Osteoblast (primary cell): ENCODE measurements at regions not wholly inside any gene's neighbourhood (a gene's known extent, or its start where the extent isn't known, plus 50 kb on each side); places are given as distances from the start of the nearest gene placed in this dataset.

ENCODE experiments used
- DNase-seq: peaks from one replicate; pipeline ENCODE4 v3.0.0; 2011; ENCODE audit warnings: low spot score, mixed read lengths; ENCODE audit not compliant: insufficient read length; ENCODE audit errors: missing footprints
- H2AFZ ChIP-seq: 2 replicates; pipeline ENCODE4 v1.6.0; 2011; ENCODE audit warnings: mild to moderate bottlenecking, low read length
- H3K27ac ChIP-seq: 2 replicates; pipeline ENCODE4 v1.5.1; 2011; ENCODE audit warnings: mild to moderate bottlenecking, low read depth, low read length, moderate library complexity
- H3K27me3 ChIP-seq: 2 replicates; pipeline ENCODE4 v1.6.0; 2012; ENCODE audit warnings: mild to moderate bottlenecking, control low read depth, inconsistent platforms, low read length, moderate library complexity; ENCODE audit not compliant: insufficient read depth
- H3K36me3 ChIP-seq: 2 replicates; pipeline ENCODE4 v1.5.1; 2011; ENCODE audit warnings: mild to moderate bottlenecking, low read length, control low read depth, moderate library complexity; ENCODE audit not compliant: insufficient read depth
- H3K4me1 ChIP-seq: 2 replicates; pipeline ENCODE4 v1.5.1; 2011; ENCODE audit warnings: mild to moderate bottlenecking, low read length, control low read depth, moderate library complexity; ENCODE audit not compliant: insufficient read depth
- H3K4me2 ChIP-seq: 2 replicates; pipeline ENCODE4 v1.6.0; 2011; ENCODE audit warnings: mild to moderate bottlenecking, low read length; ENCODE audit not compliant: insufficient read depth
- H3K4me3 ChIP-seq: fragments of 200-600 bp; sonication (generic); 3 replicates; pipeline ENCODE4 v1.5.1; 2012; ENCODE audit warnings: mild to moderate bottlenecking, low read length, inconsistent platforms; ENCODE audit not compliant: insufficient read depth
- H3K79me2 ChIP-seq: 2 replicates; pipeline ENCODE4 v1.6.0; 2012; ENCODE audit warnings: mild to moderate bottlenecking, low read length, control low read depth, inconsistent platforms; ENCODE audit not compliant: insufficient read depth
- H3K9me3 ChIP-seq: 2 replicates; pipeline ENCODE4 v1.5.1; 2011; ENCODE audit warnings: low read depth, low read length, control low read depth
- H4K20me1 ChIP-seq: 2 replicates; pipeline ENCODE4 v1.6.0; 2012; ENCODE audit warnings: mild to moderate bottlenecking, low read length, control low read depth; ENCODE audit not compliant: insufficient read depth
- TF ChIP-seq, protein P1 (sequence below): IDR thresholded peaks from 2 replicates; pipeline ENCODE4 v1.5.1; 2011; ENCODE audit warnings: mild to moderate bottlenecking, low read depth, low read length, moderate library complexity; ENCODE audit errors: extremely low read depth

DNA sequence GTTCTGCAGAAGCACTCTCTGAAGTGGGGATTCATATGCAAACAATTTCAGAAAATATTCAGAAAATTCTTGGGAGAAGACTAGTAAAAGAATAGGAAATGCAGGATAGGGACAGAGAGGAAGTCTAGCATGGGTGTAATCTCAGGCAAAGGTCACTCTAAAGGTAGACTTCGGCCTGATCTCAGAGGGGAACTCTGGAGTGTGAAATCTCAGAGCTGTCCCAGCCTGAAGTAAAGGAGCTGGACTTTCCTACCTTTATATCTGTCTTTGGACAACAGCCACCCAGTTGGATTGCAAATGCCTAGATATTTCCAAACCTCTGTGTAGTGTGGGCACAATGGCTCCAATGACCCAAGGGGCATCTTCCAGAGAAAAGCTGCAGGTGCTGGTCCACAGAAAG is 379.8 kb downstream of the GPATCH2 start:
- Histone ChIP-seq H3K79me2 (no peaks in the 10 kb centered on the region), H2AFZ (no peak overlapping the region), H3K4me1 (no peaks in the 10 kb centered on the region), H3K4me2 (no peak overlapping the region), H4K20me1 (no peaks in the 10 kb centered on the region), H3K9me3 (no peaks in the 10 kb centered on the region), H3K36me3 (no peaks in the 10 kb centered on the region), H3K27ac (no peak overlapping the region), H3K4me3 (no peak overlapping the region), H3K27me3 (no peaks in the 10 kb centered on the region)
- no peak for DNase-seq
- TF ChIP-seq, protein P1, sequence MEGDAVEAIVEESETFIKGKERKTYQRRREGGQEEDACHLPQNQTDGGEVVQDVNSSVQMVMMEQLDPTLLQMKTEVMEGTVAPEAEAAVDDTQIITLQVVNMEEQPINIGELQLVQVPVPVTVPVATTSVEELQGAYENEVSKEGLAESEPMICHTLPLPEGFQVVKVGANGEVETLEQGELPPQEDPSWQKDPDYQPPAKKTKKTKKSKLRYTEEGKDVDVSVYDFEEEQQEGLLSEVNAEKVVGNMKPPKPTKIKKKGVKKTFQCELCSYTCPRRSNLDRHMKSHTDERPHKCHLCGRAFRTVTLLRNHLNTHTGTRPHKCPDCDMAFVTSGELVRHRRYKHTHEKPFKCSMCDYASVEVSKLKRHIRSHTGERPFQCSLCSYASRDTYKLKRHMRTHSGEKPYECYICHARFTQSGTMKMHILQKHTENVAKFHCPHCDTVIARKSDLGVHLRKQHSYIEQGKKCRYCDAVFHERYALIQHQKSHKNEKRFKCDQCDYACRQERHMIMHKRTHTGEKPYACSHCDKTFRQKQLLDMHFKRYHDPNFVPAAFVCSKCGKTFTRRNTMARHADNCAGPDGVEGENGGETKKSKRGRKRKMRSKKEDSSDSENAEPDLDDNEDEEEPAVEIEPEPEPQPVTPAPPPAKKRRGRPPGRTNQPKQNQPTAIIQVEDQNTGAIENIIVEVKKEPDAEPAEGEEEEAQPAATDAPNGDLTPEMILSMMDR, result no peak

DNA sequence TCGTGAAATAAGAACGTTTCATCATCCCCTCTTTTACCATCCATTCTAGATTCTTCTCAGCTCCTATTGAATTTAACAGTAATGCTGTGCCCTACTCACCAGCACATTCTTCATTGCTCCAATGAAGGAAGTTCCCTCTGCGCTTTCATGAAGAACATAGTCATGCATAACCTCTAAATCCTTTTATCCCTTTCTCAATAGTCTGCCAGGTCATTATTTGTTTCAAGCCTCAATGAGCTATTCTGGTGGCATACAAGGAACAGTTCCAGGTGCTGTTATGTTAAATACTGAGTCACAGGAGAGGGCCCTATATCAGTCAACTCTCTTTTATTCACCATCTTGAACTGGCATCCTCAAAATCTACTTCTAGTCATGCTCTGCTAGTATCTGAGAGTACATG is 381.0 kb downstream of the GPATCH2 start:
- Histone ChIP-seq H4K20me1 (no peaks in the 10 kb centered on the region), H3K9me3 (no peaks in the 10 kb centered on the region), H3K4me2 (no peak overlapping the region), H3K79me2 (no peaks in the 10 kb centered on the region), H3K36me3 (no peaks in the 10 kb centered on the region), H3K27ac (no peak overlapping the region), H3K27me3 (no peaks in the 10 kb centered on the region), H2AFZ (no peak overlapping the region), H3K4me3 (no peak overlapping the region), H3K4me1 (no peaks in the 10 kb centered on the region)
- TF ChIP-seq, protein P1, result no peak
- DNase-seq, result no peak

DNA sequence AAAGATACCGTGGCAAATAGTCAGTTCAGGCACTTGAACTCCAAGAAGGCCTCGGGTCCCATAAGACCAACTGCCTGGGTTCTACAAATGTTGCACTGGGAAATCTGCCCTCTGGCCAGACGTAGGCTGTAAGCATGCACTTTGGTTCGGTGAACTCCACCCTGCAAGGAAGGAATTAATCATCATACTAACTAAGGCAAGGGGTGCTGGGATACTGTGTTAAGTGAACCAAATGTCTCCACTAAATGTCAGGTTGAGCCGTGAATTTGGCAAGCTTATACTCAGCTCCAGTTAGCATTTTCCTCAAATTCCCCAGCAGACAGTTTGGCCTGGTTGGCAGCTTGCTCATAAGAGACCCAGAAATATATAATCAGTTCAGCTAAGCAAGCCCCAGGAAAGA is 385.9 kb downstream of the GPATCH2 start:
- Histone ChIP-seq H2AFZ (no peak overlapping the region), H3K79me2 (no peaks in the 10 kb centered on the region), H3K36me3 (no peaks in the 10 kb centered on the region), H3K27me3 (no peaks in the 10 kb centered on the region), H3K4me2 (no peak overlapping the region), H3K4me3 (no peak overlapping the region), H3K27ac (no peak overlapping the region), H4K20me1 (no peaks in the 10 kb centered on the region), H3K9me3 (no peaks in the 10 kb centered on the region), H3K4me1 (no peaks in the 10 kb centered on the region)
- peak; percentile 49 for DNase-seq
- TF ChIP-seq, protein P1, result no peak

DNA sequence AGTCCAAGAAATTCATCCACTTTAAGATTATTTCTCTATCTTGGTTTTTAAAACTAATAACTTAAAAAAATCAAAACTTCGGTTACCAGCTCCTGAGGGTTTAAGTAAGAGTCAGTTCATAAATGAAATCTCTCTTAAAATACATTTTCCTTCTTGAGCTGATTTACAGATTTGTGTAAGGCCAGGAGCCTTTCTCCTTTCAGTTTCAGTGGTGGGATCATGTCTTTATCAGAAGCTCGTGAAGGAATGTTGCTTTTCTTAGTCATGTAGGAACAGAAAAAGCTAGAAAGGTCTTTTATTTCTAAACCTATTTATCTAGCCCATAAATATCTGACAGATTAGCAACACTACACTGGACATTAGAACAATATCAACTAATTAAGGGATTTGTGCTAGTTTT is 390.2 kb downstream of the GPATCH2 start:
- Histone ChIP-seq H3K4me1 (no peaks in the 10 kb centered on the region), H3K79me2 (no peaks in the 10 kb centered on the region), H3K27me3 (no peaks in the 10 kb centered on the region), H2AFZ (no peak overlapping the region), H3K9me3 (no peaks in the 10 kb centered on the region), H4K20me1 (no peaks in the 10 kb centered on the region), H3K36me3 (no peaks in the 10 kb centered on the region), H3K4me2 (no peak overlapping the region), H3K4me3 (no peak overlapping the region), H3K27ac (no peak overlapping the region)
- TF ChIP-seq, protein P1, result no peak
- DNase-seq, result no peak
